ENCODE measurements at regions not wholly inside any gene's neighbourhood (a gene's known extent, or its start where the extent isn't known, plus 50 kb on each side); places are given as distances from the start of the nearest gene placed in this dataset.

DNA sequence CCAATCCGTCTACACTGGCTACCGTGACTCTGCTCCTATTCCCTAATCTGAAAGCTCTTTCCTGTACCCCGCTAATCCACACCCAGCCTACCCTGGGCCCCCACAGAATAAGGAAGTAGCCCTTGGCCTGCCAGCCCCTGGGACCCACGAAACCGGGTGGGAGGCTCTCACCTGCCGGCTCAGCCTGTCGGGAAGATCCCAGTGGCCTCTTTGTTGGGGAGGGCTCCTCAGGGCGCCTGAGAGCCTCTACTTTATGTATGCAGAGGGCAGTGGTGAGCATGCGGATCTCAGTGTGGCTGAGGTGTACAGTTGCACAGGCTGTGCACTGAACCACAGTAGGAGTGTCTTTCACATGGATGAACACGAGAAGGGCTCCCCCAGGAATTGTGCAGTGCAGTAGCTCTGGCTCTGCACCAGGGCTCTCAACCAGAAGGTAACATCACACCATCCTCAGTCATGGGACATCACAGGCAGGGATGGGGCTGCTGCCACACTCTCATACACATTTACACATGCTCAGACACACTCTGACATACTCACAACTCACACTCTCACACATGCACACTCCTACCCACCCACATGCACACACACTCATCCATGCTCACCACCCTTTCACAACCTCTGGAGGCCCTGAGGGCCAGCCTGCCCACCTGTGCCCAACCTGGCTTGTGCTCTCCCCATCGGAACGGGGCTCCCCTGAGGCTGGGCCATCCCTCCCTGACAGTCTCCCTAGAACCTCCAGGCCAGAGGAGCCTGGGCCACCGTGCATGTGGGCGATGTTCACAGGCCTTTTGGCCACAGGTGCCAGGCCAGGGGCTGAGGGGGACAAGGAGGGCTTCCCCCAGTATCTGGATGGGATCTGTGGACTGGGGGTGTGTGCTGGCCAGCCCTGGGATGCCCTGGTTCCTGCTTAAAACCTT lies 135.0 kb downstream of the URI1 start:
- TF ChIP-seq, protein P1, sequence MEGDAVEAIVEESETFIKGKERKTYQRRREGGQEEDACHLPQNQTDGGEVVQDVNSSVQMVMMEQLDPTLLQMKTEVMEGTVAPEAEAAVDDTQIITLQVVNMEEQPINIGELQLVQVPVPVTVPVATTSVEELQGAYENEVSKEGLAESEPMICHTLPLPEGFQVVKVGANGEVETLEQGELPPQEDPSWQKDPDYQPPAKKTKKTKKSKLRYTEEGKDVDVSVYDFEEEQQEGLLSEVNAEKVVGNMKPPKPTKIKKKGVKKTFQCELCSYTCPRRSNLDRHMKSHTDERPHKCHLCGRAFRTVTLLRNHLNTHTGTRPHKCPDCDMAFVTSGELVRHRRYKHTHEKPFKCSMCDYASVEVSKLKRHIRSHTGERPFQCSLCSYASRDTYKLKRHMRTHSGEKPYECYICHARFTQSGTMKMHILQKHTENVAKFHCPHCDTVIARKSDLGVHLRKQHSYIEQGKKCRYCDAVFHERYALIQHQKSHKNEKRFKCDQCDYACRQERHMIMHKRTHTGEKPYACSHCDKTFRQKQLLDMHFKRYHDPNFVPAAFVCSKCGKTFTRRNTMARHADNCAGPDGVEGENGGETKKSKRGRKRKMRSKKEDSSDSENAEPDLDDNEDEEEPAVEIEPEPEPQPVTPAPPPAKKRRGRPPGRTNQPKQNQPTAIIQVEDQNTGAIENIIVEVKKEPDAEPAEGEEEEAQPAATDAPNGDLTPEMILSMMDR (conservative IDR thresholded peaks at IDR 0.05; ENCODE audit: low read depth, low read length): no peak
- no peak for TF ChIP-seq EZH2 (IDR thresholded peaks at IDR 0.05; ENCODE audit: borderline replicate concordance, low read depth, low read length, poor library complexity, severe bottlenecking)
